ENCODE measurements at regions not wholly inside any gene's neighbourhood (a gene's known extent, or its start where the extent isn't known, plus 50 kb on each side); places are given as distances from the start of the nearest gene placed in this dataset.

- H2AFZ ChIP-seq (ENCODE audit: low read length), result no peak overlapping the region
- H3F3A ChIP-seq (ENCODE audit: insufficient read depth, low read length), result no peaks in the 10 kb centered on the region
- no peak for TF ChIP-seq CTCF (IDR thresholded peaks at IDR 0.05; ENCODE audit: low read length)
- TF ChIP-seq EZH2 (IDR thresholded peaks at IDR 0.05; ENCODE audit: borderline replicate concordance, low read length), result no peak
- no peaks in the 10 kb centered on the region for H4K20me1 ChIP-seq (ENCODE audit: insufficient read depth, low read length)
- no peaks in the 10 kb centered on the region for H3K36me3 ChIP-seq (ENCODE audit: insufficient read depth, low read length)
- no peak overlapping the region for H3K27ac ChIP-seq (ENCODE audit: low read depth, low read length, poor library complexity, severe bottlenecking)
- no peaks in the 10 kb centered on the region for H3K27me3 ChIP-seq (ENCODE audit: insufficient read depth, low read length)
- no peaks in the 10 kb centered on the region for H3K9me3 ChIP-seq (ENCODE audit: low read length)
- no peaks in the 10 kb centered on the region for H3K79me2 ChIP-seq (ENCODE audit: insufficient read depth, low read length)
- no peaks in the 10 kb centered on the region for H3K4me1 ChIP-seq (ENCODE audit: insufficient read depth, low read length, severe bottlenecking)
- H3K9ac ChIP-seq (ENCODE audit: low read length), result no peak overlapping the region
- H3K9me2 ChIP-seq (ENCODE audit: low read depth, low read length), result no peaks in the 10 kb centered on the region
- no peak overlapping the region for H3K4me2 ChIP-seq (ENCODE audit: low read length)
- H3K4me3 ChIP-seq (ENCODE audit: low read depth, low read length, poor library complexity, severe bottlenecking), result no peak overlapping the region
Measured at GRCh38 chr7:53771701-53772100, 736.3 kb downstream of the POM121L12 start.

GRCh38 chr7:53776323-53776722 lies 740.9 kb downstream of the POM121L12 start:
- no peak for TF ChIP-seq EZH2 (IDR thresholded peaks at IDR 0.05; ENCODE audit: borderline replicate concordance, low read length)
- TF ChIP-seq CTCF (IDR thresholded peaks at IDR 0.05; ENCODE audit: low read length), result no peak
- H3K4me2 ChIP-seq (ENCODE audit: low read length), result no peak overlapping the region
- H2AFZ ChIP-seq (ENCODE audit: low read length), result no peak overlapping the region
- no peaks in the 10 kb centered on the region for H3F3A ChIP-seq (ENCODE audit: insufficient read depth, low read length)
- H3K4me3 ChIP-seq (ENCODE audit: low read depth, low read length, poor library complexity, severe bottlenecking), result no peak overlapping the region
- H3K27me3 ChIP-seq (ENCODE audit: insufficient read depth, low read length), result no peaks in the 10 kb centered on the region
- no peaks in the 10 kb centered on the region for H3K9me2 ChIP-seq (ENCODE audit: low read depth, low read length)
- H3K9me3 ChIP-seq (ENCODE audit: low read length), result no peaks in the 10 kb centered on the region
- no peaks in the 10 kb centered on the region for H4K20me1 ChIP-seq (ENCODE audit: insufficient read depth, low read length)
- H3K36me3 ChIP-seq (ENCODE audit: insufficient read depth, low read length), result no peaks in the 10 kb centered on the region
- no peaks in the 10 kb centered on the region for H3K4me1 ChIP-seq (ENCODE audit: insufficient read depth, low read length, severe bottlenecking)
- no peaks in the 10 kb centered on the region for H3K79me2 ChIP-seq (ENCODE audit: insufficient read depth, low read length)
- H3K27ac ChIP-seq (ENCODE audit: low read depth, low read length, poor library complexity, severe bottlenecking), result no peak overlapping the region
- H3K9ac ChIP-seq (ENCODE audit: low read length), result no peak overlapping the region

DNA sequence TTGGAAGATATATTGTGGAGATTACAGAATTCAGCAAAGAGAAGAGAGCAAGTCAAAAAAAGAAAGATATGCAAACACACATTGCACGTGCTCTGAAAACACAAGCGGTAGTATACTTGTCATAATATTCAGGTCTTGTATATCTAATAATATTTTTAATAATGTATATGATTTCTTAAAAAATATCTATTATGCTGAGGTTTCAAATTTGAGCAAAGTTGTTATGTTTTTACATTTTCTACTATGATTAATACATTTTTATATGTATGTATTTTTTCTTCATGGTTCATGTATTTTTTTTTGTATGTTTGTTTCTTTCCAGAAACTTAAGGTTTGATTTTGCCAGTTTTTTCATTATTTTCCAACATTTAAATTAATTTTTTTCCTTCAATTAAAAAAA lies 752.4 kb upstream of the VSTM2A start:
- no peak overlapping the region for H3K27ac ChIP-seq (ENCODE audit: low read depth, low read length, poor library complexity, severe bottlenecking)
- H3K4me1 ChIP-seq (ENCODE audit: insufficient read depth, low read length, severe bottlenecking), result no peaks in the 10 kb centered on the region
- H3K4me3 ChIP-seq (ENCODE audit: low read depth, low read length, poor library complexity, severe bottlenecking), result no peak overlapping the region
- H3K9ac ChIP-seq (ENCODE audit: low read length), result no peak overlapping the region
- TF ChIP-seq CTCF (IDR thresholded peaks at IDR 0.05; ENCODE audit: low read length), result no peak
- no peak for TF ChIP-seq EZH2 (IDR thresholded peaks at IDR 0.05; ENCODE audit: borderline replicate concordance, low read length)
- no peaks in the 10 kb centered on the region for H4K20me1 ChIP-seq (ENCODE audit: insufficient read depth, low read length)
- H3K4me2 ChIP-seq (ENCODE audit: low read length), result no peak overlapping the region
- no peaks in the 10 kb centered on the region for H3K79me2 ChIP-seq (ENCODE audit: insufficient read depth, low read length)
- H3K9me3 ChIP-seq (ENCODE audit: low read length), result 0 out of 2 replicates have a peak, but pooled peaks cover 2% of the 10 kb centered on the region
- H3K27me3 ChIP-seq (ENCODE audit: insufficient read depth, low read length), result no peaks in the 10 kb centered on the region
- no peak overlapping the region for H2AFZ ChIP-seq (ENCODE audit: low read length)
- H3F3A ChIP-seq (ENCODE audit: insufficient read depth, low read length), result no peaks in the 10 kb centered on the region
- H3K36me3 ChIP-seq (ENCODE audit: insufficient read depth, low read length), result no peaks in the 10 kb centered on the region
- 0 out of 2 replicates have a peak, but pooled peaks cover 5% of the 10 kb centered on the region for H3K9me2 ChIP-seq (ENCODE audit: low read depth, low read length)
